Body of pancreas (tissue), 4 donors: ENCODE measurements at regions not wholly inside any gene's neighbourhood (a gene's known extent, or its start where the extent isn't known, plus 50 kb on each side); places are given as distances from the start of the nearest gene placed in this dataset.

Source experiments
- POLR2A ChIP-seq, 3 donors: fragments of 450-650 bp; IDR thresholded peaks; one replicate each; pipeline ENCODE4 v1.6.1; 2016; ENCODE audit warnings: antibody characterized with exemption in 3 of 3, mild to moderate bottlenecking in 2 of 3
- TF ChIP-seq, protein P1 (sequence below), 7 experiments: fragments of 450-650 bp in 4 of 7; fragments of 200-600 bp in 3 of 7; sonication (generic) in 3 of 7; IDR thresholded peaks; one replicate each; pipeline ENCODE4 v1.5.1; 2016 to 2019; ENCODE audit warnings: antibody characterized with exemption in 7 of 7

DNA sequence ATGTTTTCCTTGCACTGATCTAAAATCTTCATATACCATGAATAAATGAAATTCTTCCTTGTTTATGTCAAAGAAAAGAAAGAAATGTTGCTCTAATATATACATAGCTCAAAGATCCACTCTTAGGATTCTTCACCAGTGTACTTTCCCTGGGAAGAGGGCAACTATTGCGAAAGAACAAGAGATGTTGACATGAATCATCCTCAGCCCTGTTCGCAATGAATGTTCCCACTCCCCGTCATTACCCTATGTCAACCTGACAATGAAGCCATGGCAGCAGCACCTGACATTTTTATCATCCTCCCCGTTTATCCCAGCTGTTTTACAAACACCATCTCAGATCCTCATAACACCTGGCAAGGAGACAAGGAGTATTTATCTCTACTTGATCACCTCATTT is 409.1 kb upstream of the GRIA1 start:
- TF ChIP-seq, protein P1, sequence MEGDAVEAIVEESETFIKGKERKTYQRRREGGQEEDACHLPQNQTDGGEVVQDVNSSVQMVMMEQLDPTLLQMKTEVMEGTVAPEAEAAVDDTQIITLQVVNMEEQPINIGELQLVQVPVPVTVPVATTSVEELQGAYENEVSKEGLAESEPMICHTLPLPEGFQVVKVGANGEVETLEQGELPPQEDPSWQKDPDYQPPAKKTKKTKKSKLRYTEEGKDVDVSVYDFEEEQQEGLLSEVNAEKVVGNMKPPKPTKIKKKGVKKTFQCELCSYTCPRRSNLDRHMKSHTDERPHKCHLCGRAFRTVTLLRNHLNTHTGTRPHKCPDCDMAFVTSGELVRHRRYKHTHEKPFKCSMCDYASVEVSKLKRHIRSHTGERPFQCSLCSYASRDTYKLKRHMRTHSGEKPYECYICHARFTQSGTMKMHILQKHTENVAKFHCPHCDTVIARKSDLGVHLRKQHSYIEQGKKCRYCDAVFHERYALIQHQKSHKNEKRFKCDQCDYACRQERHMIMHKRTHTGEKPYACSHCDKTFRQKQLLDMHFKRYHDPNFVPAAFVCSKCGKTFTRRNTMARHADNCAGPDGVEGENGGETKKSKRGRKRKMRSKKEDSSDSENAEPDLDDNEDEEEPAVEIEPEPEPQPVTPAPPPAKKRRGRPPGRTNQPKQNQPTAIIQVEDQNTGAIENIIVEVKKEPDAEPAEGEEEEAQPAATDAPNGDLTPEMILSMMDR (IDR thresholded peaks at IDR 0.05) = no peak
- no peak for TF ChIP-seq POLR2A (IDR thresholded peaks at IDR 0.05)
